Fibroblast of upper back skin (primary cell): ENCODE measurements at regions not wholly inside any gene's neighbourhood (a gene's known extent, or its start where the extent isn't known, plus 50 kb on each side); places are given as distances from the start of the nearest gene placed in this dataset.
"Not testable (repeated sequence)": the region's sequence is repeated elsewhere in the genome, so short reads cannot be mapped to it uniquely, and the experiment has no call there.

Experiments
- DNase-seq: peaks from one replicate; pipeline ENCODE4 v3.0.0-alpha.2; 2013

- DNase-seq, result no peak
These were observed 587.1 kb upstream of the HTR2C start for GRCh38 chrX:113996781-113997180.

- DNase-seq, result not testable (repeated sequence)
These were observed 592.2 kb upstream of the HTR2C start for GRCh38 chrX:113991720-113992119.

GRCh38 chrX:113990669-113991068 is 593.2 kb upstream of the HTR2C start:
- DNase-seq, result not testable (repeated sequence)

- DNase-seq, result not testable (repeated sequence)
These were observed 595.5 kb upstream of the HTR2C start for GRCh38 chrX:113988315-113988935.

- DNase-seq, result no peak
These were observed 597.5 kb upstream of the HTR2C start for GRCh38 chrX:113986427-113986826.

GRCh38 chrX:113982766-113983165 is 601.1 kb upstream of the HTR2C start:
- DNase-seq, result no peak

GRCh38 chrX:113980953-113981352 is 602.9 kb upstream of the HTR2C start:
- no peak for DNase-seq

GRCh38 chrX:113977887-113978286 is 606.0 kb upstream of the HTR2C start:
- DNase-seq, result no peak

- no peak for DNase-seq
These were observed 608.4 kb upstream of the HTR2C start for GRCh38 chrX:113975441-113975840.

- no peak for DNase-seq
These were observed 609.0 kb upstream of the HTR2C start for GRCh38 chrX:113974881-113975280.

- DNase-seq, result no peak
These were observed 610.2 kb upstream of the HTR2C start for GRCh38 chrX:113973706-113974105.

- no peak for DNase-seq
These were observed 617.1 kb upstream of the HTR2C start for GRCh38 chrX:113966791-113967190.

GRCh38 chrX:113962343-113962742 is 621.5 kb upstream of the HTR2C start:
- DNase-seq, result no peak

GRCh38 chrX:113959912-113960626 is 623.8 kb upstream of the HTR2C start:
- no peak for DNase-seq

GRCh38 chrX:113956936-113957335 is 627.0 kb upstream of the HTR2C start:
- no peak for DNase-seq

- no peak for DNase-seq
These were observed 629.6 kb upstream of the HTR2C start for GRCh38 chrX:113954297-113954696.

GRCh38 chrX:113950081-113950678 is 633.7 kb upstream of the HTR2C start:
- no peak for DNase-seq

- DNase-seq, result no peak
These were observed 636.3 kb upstream of the HTR2C start for GRCh38 chrX:113947548-113947947.

GRCh38 chrX:113935518-113935917 is 648.4 kb upstream of the HTR2C start:
- no peak for DNase-seq

- no peak for DNase-seq
These were observed 650.0 kb upstream of the HTR2C start for GRCh38 chrX:113933931-113934330.

- peak; percentile 0 for DNase-seq
These were observed 654.9 kb upstream of the HTR2C start for GRCh38 chrX:113929004-113929403.

- no peak for DNase-seq
These were observed 663.2 kb upstream of the HTR2C start for GRCh38 chrX:113920661-113921060.

GRCh38 chrX:113919387-113919786 is 664.5 kb upstream of the HTR2C start:
- DNase-seq, result no peak

GRCh38 chrX:113906168-113906567 is 677.7 kb upstream of the HTR2C start:
- peak; percentile 2 for DNase-seq
